ENCODE measurements at regions not wholly inside any gene's neighbourhood (a gene's known extent, or its start where the extent isn't known, plus 50 kb on each side); places are given as distances from the start of the nearest gene placed in this dataset.

- WGBS, 2 donors = 73% methylated on average over 16 of the region's 16 CpGs
- H3K4me1 ChIP-seq (ENCODE audit: control insufficient read depth in 1 of 2, insufficient read depth in 2 of 2, low read length in 2 of 2) = no peaks in the 10 kb centered on the region
- intact Hi-C loops (cut with DNase I) = no loop called here
- H3K4me3 ChIP-seq (ENCODE audit: low read length in 2 of 2) = no peak overlapping the region
- no peak for DNase-seq
- H3K36me3 ChIP-seq (ENCODE audit: control insufficient read depth in 1 of 2, insufficient read depth in 2 of 2, low read length in 1 of 2) = no peaks in the 10 kb centered on the region
- H3K9me3 ChIP-seq (ENCODE audit: control insufficient read depth, low read length) = no peaks in the 10 kb centered on the region
- H3K27me3 ChIP-seq (ENCODE audit: control insufficient read depth in 1 of 2, insufficient read depth in 2 of 2, low read length in 1 of 2) = no peaks in the 10 kb centered on the region
- ATAC-seq (ENCODE audit: low FRiP score) = peak; percentile 50
- no peak overlapping the region for H3K27ac ChIP-seq (ENCODE audit: low read depth in 1 of 2, low read length in 2 of 2)
Measured at GRCh38 chr13:112143753-112144615, 77.0 kb downstream of the SOX1 start.

- no peak overlapping the region for H3K4me3 ChIP-seq (ENCODE audit: low read length in 2 of 2)
- H3K27ac ChIP-seq (ENCODE audit: low read depth in 1 of 2, low read length in 2 of 2) = no peak overlapping the region
- 76% methylated on average over 15 of the region's 15 CpGs for WGBS, 2 donors
- DNase-seq (no peak), ATAC-seq (ENCODE audit: low FRiP score) (no peak)
- intact Hi-C loops (cut with DNase I) = no loop called here
- no peaks in the 10 kb centered on the region for H3K4me1 ChIP-seq (ENCODE audit: control insufficient read depth in 1 of 2, insufficient read depth in 2 of 2, low read length in 2 of 2)
- no peaks in the 10 kb centered on the region for H3K36me3 ChIP-seq (ENCODE audit: control insufficient read depth in 1 of 2, insufficient read depth in 2 of 2, low read length in 1 of 2)
- H3K9me3 ChIP-seq (ENCODE audit: control insufficient read depth, low read length) = no peaks in the 10 kb centered on the region
- no peaks in the 10 kb centered on the region for H3K27me3 ChIP-seq (ENCODE audit: control insufficient read depth in 1 of 2, insufficient read depth in 2 of 2, low read length in 1 of 2)
Measured at GRCh38 chr13:112144616-112145550, 77.9 kb downstream of the SOX1 start.

GRCh38 chr13:112145551-112146360 is 78.8 kb downstream of the SOX1 start:
- H3K27ac ChIP-seq (ENCODE audit: low read depth in 1 of 2, low read length in 2 of 2) = no peak overlapping the region
- WGBS, 2 donors = 81 to 87% methylated on average over 27 of the region's 27 CpGs
- no peak overlapping the region for H3K4me3 ChIP-seq (ENCODE audit: low read length in 2 of 2)
- H3K9me3 ChIP-seq (ENCODE audit: control insufficient read depth, low read length) = no peaks in the 10 kb centered on the region
- no peaks in the 10 kb centered on the region for H3K4me1 ChIP-seq (ENCODE audit: control insufficient read depth in 1 of 2, insufficient read depth in 2 of 2, low read length in 2 of 2)
- DNase-seq (no peak), ATAC-seq (ENCODE audit: low FRiP score) (no peak)
- no peaks in the 10 kb centered on the region for H3K36me3 ChIP-seq (ENCODE audit: control insufficient read depth in 1 of 2, insufficient read depth in 2 of 2, low read length in 1 of 2)
- intact Hi-C loops (cut with DNase I) = no loop called here
- H3K27me3 ChIP-seq (ENCODE audit: control insufficient read depth in 1 of 2, insufficient read depth in 2 of 2, low read length in 1 of 2) = no peaks in the 10 kb centered on the region

- intact Hi-C loops (cut with DNase I) = no loop called here
- Histone ChIP-seq H3K9me3 (ENCODE audit: control insufficient read depth, low read length) (no peaks in the 10 kb centered on the region), H3K4me1 (ENCODE audit: control insufficient read depth in 1 of 2, insufficient read depth in 2 of 2, low read length in 2 of 2) (no peaks in the 10 kb centered on the region), H3K27me3 (ENCODE audit: control insufficient read depth in 1 of 2, insufficient read depth in 2 of 2, low read length in 1 of 2) (no peaks in the 10 kb centered on the region), H3K4me3 (ENCODE audit: low read length in 2 of 2) (no peak overlapping the region), H3K36me3 (ENCODE audit: control insufficient read depth in 1 of 2, insufficient read depth in 2 of 2, low read length in 1 of 2) (no peaks in the 10 kb centered on the region), H3K27ac (ENCODE audit: low read depth in 1 of 2, low read length in 2 of 2) (no peak overlapping the region)
- WGBS, 2 donors = 88 to 89% methylated on average over 23 of the region's 23 CpGs
- ATAC-seq (ENCODE audit: low FRiP score) = no peak
- DNase-seq = peak in 1 of 2 donors; percentile 57
Measured at GRCh38 chr13:112150352-112150751, 83.4 kb downstream of the SOX1 start.

GRCh38 chr13:112152846-112153245 is 85.9 kb downstream of the SOX1 start:
- Histone ChIP-seq H3K9me3 (ENCODE audit: control insufficient read depth, low read length) (peaks cover 1% of the 10 kb centered on the region), H3K4me1 (ENCODE audit: control insufficient read depth in 1 of 2, insufficient read depth in 2 of 2, low read length in 2 of 2) (no peaks in the 10 kb centered on the region), H3K36me3 (ENCODE audit: control insufficient read depth in 1 of 2, insufficient read depth in 2 of 2, low read length in 1 of 2) (no peaks in the 10 kb centered on the region), H3K27ac (ENCODE audit: low read depth in 1 of 2, low read length in 2 of 2) (no peak overlapping the region), H3K27me3 (ENCODE audit: control insufficient read depth in 1 of 2, insufficient read depth in 2 of 2, low read length in 1 of 2) (no peaks in the 10 kb centered on the region), H3K4me3 (ENCODE audit: low read length in 2 of 2) (no peak overlapping the region)
- WGBS, 2 donors = 88 to 90% methylated on average over 9 of the region's 9 CpGs
- intact Hi-C loops (cut with DNase I) = loop anchor here in 1 of 2 donors (2.0 kb wide), 1 partner anchor 18 kb away; no protein-coding TSS in a partner anchor
- DNase-seq (peak in 1 of 2 donors; percentile 37), ATAC-seq (ENCODE audit: low FRiP score) (no peak)

GRCh38 chr13:112153364-112153763 is 86.4 kb downstream of the SOX1 start:
- Histone ChIP-seq H3K27ac (ENCODE audit: low read depth in 1 of 2, low read length in 2 of 2) (no peak overlapping the region), H3K27me3 (ENCODE audit: control insufficient read depth in 1 of 2, insufficient read depth in 2 of 2, low read length in 1 of 2) (no peaks in the 10 kb centered on the region), H3K9me3 (ENCODE audit: control insufficient read depth, low read length) (peaks cover 1% of the 10 kb centered on the region), H3K4me3 (ENCODE audit: low read length in 2 of 2) (no peak overlapping the region), H3K36me3 (ENCODE audit: control insufficient read depth in 1 of 2, insufficient read depth in 2 of 2, low read length in 1 of 2) (no peaks in the 10 kb centered on the region), H3K4me1 (ENCODE audit: control insufficient read depth in 1 of 2, insufficient read depth in 2 of 2, low read length in 2 of 2) (no peaks in the 10 kb centered on the region)
- intact Hi-C loops (cut with DNase I) = loop anchor here in 1 of 2 donors (2.0 kb wide), 1 partner anchor 17 kb away; no protein-coding TSS in a partner anchor
- ATAC-seq (ENCODE audit: low FRiP score) (no peak), DNase-seq (peak in 1 of 2 donors; percentile 51)
- WGBS, 2 donors = 79 to 85% methylated on average over 9 of the region's 9 CpGs

- no peak for DNase-seq
- Histone ChIP-seq H3K4me3 (ENCODE audit: low read length in 2 of 2) (no peak overlapping the region), H3K27me3 (ENCODE audit: control insufficient read depth in 1 of 2, insufficient read depth in 2 of 2, low read length in 1 of 2) (no peaks in the 10 kb centered on the region), H3K9me3 (ENCODE audit: control insufficient read depth, low read length) (peaks cover 1% of the 10 kb centered on the region), H3K4me1 (ENCODE audit: control insufficient read depth in 1 of 2, insufficient read depth in 2 of 2, low read length in 2 of 2) (no peaks in the 10 kb centered on the region), H3K27ac (ENCODE audit: low read depth in 1 of 2, low read length in 2 of 2) (no peak overlapping the region), H3K36me3 (ENCODE audit: control insufficient read depth in 1 of 2, insufficient read depth in 2 of 2, low read length in 1 of 2) (no peaks in the 10 kb centered on the region)
- no peak for ATAC-seq (ENCODE audit: low FRiP score)
- 75 to 85% methylated on average over 6 of the region's 6 CpGs for WGBS, 2 donors
- intact Hi-C loops (cut with DNase I) = loop anchor here in 1 of 2 donors (2.0 kb wide), 1 partner anchor 17 kb away; no protein-coding TSS in a partner anchor
Measured at GRCh38 chr13:112153846-112154245, 86.9 kb downstream of the SOX1 start.
